Keratinocyte (primary cell): ENCODE measurements at regions not wholly inside any gene's neighbourhood (a gene's known extent, or its start where the extent isn't known, plus 50 kb on each side); places are given as distances from the start of the nearest gene placed in this dataset.

ENCODE experiments used
- DNase-seq: peaks from one replicate; pipeline ENCODE4 v3.0.0-alpha.2; 2011; ENCODE audit warnings: low read depth, missing footprints, low spot score
- FAIRE-seq: peaks from 2 replicates; lab custom pipeline; 2011; peaks lifted over from hg19 to GRCh38; lab: Jason Lieb, UNC
- H2AFZ ChIP-seq: 2 replicates; pipeline ENCODE4 v1.6.0; 2012; ENCODE audit warnings: low read length, control low read depth, inconsistent platforms; ENCODE audit not compliant: control insufficient read depth
- H3K27ac ChIP-seq: 2 replicates; pipeline ENCODE4 v1.5.1; 2011; ENCODE audit warnings: low read length; ENCODE audit not compliant: control insufficient read depth, insufficient read depth
- H3K27me3 ChIP-seq: 3 replicates; pipeline ENCODE4 v1.6.0; 2011; ENCODE audit warnings: low read length; ENCODE audit not compliant: control insufficient read depth, insufficient read depth; ENCODE audit errors: extremely low read depth
- H3K36me3 ChIP-seq, 2 experiments: 2 replicates in 1 of 2; 3 replicates in 1 of 2; pipeline ENCODE4 v1.5.1; 2011; ENCODE audit warnings: low read length in 2 of 2, mild to moderate bottlenecking in 1 of 2; ENCODE audit not compliant: control insufficient read depth in 2 of 2, insufficient read depth in 2 of 2; ENCODE audit errors: extremely low read depth in 1 of 2
- H3K4me1 ChIP-seq: 3 replicates; pipeline ENCODE4 v1.5.1; 2011; ENCODE audit warnings: low read length; ENCODE audit not compliant: control insufficient read depth, insufficient read depth; ENCODE audit errors: extremely low read depth
- H3K4me2 ChIP-seq: 3 replicates; pipeline ENCODE4 v1.6.0; 2011; ENCODE audit warnings: low read depth, low read length; ENCODE audit not compliant: control insufficient read depth, insufficient read depth; ENCODE audit errors: extremely low read depth
- H3K4me3 ChIP-seq, 3 experiments: fragments of 200-600 bp in 1 of 3; sonication (generic) in 1 of 3; 2 replicates in 2 of 3; 3 replicates in 1 of 3; pipeline ENCODE4 v1.5.1; 2011 to 2016; ENCODE audit warnings: low read length in 3 of 3, mild to moderate bottlenecking in 3 of 3, control low read depth in 2 of 3, inconsistent platforms in 1 of 3, low read depth in 1 of 3, mixed read lengths in 1 of 3, mixed run types in 1 of 3, moderate library complexity in 1 of 3; ENCODE audit not compliant: control insufficient read depth in 2 of 3, insufficient read depth in 2 of 3; ENCODE audit errors: extremely low read depth in 1 of 3
- H3K79me2 ChIP-seq: 2 replicates; pipeline ENCODE4 v1.6.0; 2012; ENCODE audit warnings: low read length; ENCODE audit not compliant: control insufficient read depth, insufficient read depth
- H3K9ac ChIP-seq: 3 replicates; pipeline ENCODE4 v1.6.0; 2011; ENCODE audit warnings: low read length; ENCODE audit not compliant: control insufficient read depth, insufficient read depth; ENCODE audit errors: extremely low read depth
- H3K9me1 ChIP-seq: 3 replicates; pipeline ENCODE4 v1.6.0; 2011; ENCODE audit warnings: low read length; ENCODE audit not compliant: control insufficient read depth, insufficient read depth; ENCODE audit errors: extremely low read depth
- H3K9me3 ChIP-seq: 2 replicates; pipeline ENCODE4 v1.5.1; 2012; ENCODE audit warnings: low read depth, low read length; ENCODE audit not compliant: control insufficient read depth
- H4K20me1 ChIP-seq: 3 replicates; pipeline ENCODE4 v1.6.0; 2011; ENCODE audit warnings: low read length; ENCODE audit not compliant: control insufficient read depth, insufficient read depth; ENCODE audit errors: extremely low read depth
- EZH2 ChIP-seq: IDR thresholded peaks from one replicate; pipeline ENCODE4 v1.6.1; 2012; ENCODE audit warnings: inconsistent platforms, mild to moderate bottlenecking, low read length, moderate library complexity
- dilution Hi-C: fragments of 300-500 bp; cut with MboI; formaldehyde crosslinking; loops from one replicate; pipeline ENCODE4 v1.7.0; 2020; ENCODE audit warnings: low sequenced_read_pairs; ENCODE audit not compliant: extremely low pct_ligation_motif_present
- TF ChIP-seq, protein P1 (sequence below), 3 experiments: IDR thresholded peaks in 1 of 3; conservative IDR thresholded peaks in 1 of 3; optimal IDR thresholded peaks in 1 of 3; 2 replicates in 2 of 3; 3 replicates in 1 of 3; pipeline versions ENCODE3 to v1.5.1; 2011; ENCODE audit warnings: low read length in 3 of 3, mild to moderate bottlenecking in 3 of 3, moderate library complexity in 2 of 3, control low read depth in 1 of 3, inconsistent platforms in 1 of 3; ENCODE audit not compliant: insufficient read depth in 2 of 3; ENCODE audit errors: extremely low read depth in 1 of 3

GRCh38 chr10:6863381-6863780 lies 283.3 kb upstream of the PRKCQ start:
- Histone ChIP-seq H3K4me1 (no peaks in the 10 kb centered on the region), H4K20me1 (no peaks in the 10 kb centered on the region), H3K27me3 (no peaks in the 10 kb centered on the region), H3K9me3 (no peaks in the 10 kb centered on the region), H3K79me2 (no peaks in the 10 kb centered on the region), H3K9ac (no peak overlapping the region), H2AFZ (no peak overlapping the region), H3K9me1 (no peaks in the 10 kb centered on the region), H3K36me3 (no peaks in the 10 kb centered on the region), H3K4me3 (no peak overlapping the region), H3K4me2 (no peak overlapping the region), H3K27ac (no peak overlapping the region)
- TF ChIP-seq EZH2 = no peak
- TF ChIP-seq, protein P1, sequence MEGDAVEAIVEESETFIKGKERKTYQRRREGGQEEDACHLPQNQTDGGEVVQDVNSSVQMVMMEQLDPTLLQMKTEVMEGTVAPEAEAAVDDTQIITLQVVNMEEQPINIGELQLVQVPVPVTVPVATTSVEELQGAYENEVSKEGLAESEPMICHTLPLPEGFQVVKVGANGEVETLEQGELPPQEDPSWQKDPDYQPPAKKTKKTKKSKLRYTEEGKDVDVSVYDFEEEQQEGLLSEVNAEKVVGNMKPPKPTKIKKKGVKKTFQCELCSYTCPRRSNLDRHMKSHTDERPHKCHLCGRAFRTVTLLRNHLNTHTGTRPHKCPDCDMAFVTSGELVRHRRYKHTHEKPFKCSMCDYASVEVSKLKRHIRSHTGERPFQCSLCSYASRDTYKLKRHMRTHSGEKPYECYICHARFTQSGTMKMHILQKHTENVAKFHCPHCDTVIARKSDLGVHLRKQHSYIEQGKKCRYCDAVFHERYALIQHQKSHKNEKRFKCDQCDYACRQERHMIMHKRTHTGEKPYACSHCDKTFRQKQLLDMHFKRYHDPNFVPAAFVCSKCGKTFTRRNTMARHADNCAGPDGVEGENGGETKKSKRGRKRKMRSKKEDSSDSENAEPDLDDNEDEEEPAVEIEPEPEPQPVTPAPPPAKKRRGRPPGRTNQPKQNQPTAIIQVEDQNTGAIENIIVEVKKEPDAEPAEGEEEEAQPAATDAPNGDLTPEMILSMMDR (optimal IDR thresholded peaks at IDR 0.05 in 1 of 3, IDR thresholded peaks at IDR 0.05 in 1 of 3, conservative IDR thresholded peaks at IDR 0.05 in 1 of 3; ENCODE audit: extremely low read depth in 1 of 3, insufficient read depth in 2 of 3, low read length in 3 of 3) = no peak
- FAIRE-seq (no peak), DNase-seq (no peak)
- dilution Hi-C loops = no loop called here

- no peak overlapping the region for H3K9ac ChIP-seq
- H3K9me1 ChIP-seq = no peaks in the 10 kb centered on the region
- TF ChIP-seq EZH2 = no peak
- TF ChIP-seq, protein P1 (optimal IDR thresholded peaks at IDR 0.05 in 1 of 3, IDR thresholded peaks at IDR 0.05 in 1 of 3, conservative IDR thresholded peaks at IDR 0.05 in 1 of 3; ENCODE audit: extremely low read depth in 1 of 3, insufficient read depth in 2 of 3, low read length in 3 of 3) = no peak
- H3K36me3 ChIP-seq = no peaks in the 10 kb centered on the region
- H3K27ac ChIP-seq = no peak overlapping the region
- H3K4me2 ChIP-seq = no peak overlapping the region
- H4K20me1 ChIP-seq = no peaks in the 10 kb centered on the region
- H3K79me2 ChIP-seq = no peaks in the 10 kb centered on the region
- FAIRE-seq (no peak), DNase-seq (no peak)
- H3K9me3 ChIP-seq = no peaks in the 10 kb centered on the region
- no peaks in the 10 kb centered on the region for H3K4me1 ChIP-seq
- dilution Hi-C loops = no loop called here
- H3K27me3 ChIP-seq = no peaks in the 10 kb centered on the region
- no peak overlapping the region for H2AFZ ChIP-seq
- H3K4me3 ChIP-seq = no peak overlapping the region
Measured at GRCh38 chr10:6850452-6850851, 270.4 kb upstream of the PRKCQ start.
